22Rv1 (cell line): ENCODE measurements at regions not wholly inside any gene's neighbourhood (a gene's known extent, or its start where the extent isn't known, plus 50 kb on each side); places are given as distances from the start of the nearest gene placed in this dataset.

ENCODE experiments used
- ZFX ChIP-seq: fragments of 450-650 bp; IDR thresholded peaks from 2 replicates; pipeline ENCODE4 v1.6.1; 2017; ENCODE audit warnings: antibody characterized with exemption, borderline replicate concordance
- TF ChIP-seq, protein P1 (sequence below): fragments of 450-650 bp; IDR thresholded peaks from 2 replicates; pipeline ENCODE4 v1.5.1; 2017; ENCODE audit warnings: mild to moderate bottlenecking

DNA sequence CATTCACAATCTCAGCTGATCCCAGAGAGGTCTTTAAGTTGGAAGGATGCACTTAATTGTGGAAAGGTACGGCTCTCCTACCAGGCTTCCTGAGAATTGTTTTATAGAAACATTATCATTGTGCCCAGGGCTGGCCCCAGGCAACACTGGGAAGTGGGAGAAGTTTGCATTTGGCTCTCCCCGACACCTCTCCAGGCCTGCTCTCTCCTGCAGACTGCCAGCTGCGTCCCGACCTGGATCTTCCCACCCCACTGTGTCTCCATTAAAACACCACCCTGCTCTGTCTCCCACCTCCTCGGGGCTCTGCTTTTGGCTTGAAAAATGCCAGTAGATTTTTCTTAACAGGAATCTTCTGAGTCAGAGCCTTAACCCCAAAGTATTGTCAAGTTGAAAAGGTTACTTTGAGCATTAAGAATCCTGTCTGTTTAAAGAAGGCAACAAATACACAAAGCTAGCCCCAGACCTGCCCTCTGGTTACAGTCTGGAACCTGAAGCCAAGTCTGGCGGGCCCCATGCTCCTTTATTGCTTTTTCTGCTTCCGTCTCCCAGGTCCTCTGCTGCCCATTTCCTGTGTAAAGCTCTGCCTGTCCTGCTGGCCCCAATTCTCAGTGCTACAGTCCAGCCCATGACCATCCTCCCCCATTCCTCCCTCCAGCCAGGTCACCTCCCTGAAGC is 530.2 kb downstream of the SOX6 start:
- TF ChIP-seq, protein P1, sequence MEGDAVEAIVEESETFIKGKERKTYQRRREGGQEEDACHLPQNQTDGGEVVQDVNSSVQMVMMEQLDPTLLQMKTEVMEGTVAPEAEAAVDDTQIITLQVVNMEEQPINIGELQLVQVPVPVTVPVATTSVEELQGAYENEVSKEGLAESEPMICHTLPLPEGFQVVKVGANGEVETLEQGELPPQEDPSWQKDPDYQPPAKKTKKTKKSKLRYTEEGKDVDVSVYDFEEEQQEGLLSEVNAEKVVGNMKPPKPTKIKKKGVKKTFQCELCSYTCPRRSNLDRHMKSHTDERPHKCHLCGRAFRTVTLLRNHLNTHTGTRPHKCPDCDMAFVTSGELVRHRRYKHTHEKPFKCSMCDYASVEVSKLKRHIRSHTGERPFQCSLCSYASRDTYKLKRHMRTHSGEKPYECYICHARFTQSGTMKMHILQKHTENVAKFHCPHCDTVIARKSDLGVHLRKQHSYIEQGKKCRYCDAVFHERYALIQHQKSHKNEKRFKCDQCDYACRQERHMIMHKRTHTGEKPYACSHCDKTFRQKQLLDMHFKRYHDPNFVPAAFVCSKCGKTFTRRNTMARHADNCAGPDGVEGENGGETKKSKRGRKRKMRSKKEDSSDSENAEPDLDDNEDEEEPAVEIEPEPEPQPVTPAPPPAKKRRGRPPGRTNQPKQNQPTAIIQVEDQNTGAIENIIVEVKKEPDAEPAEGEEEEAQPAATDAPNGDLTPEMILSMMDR, result no peak
- TF ChIP-seq ZFX, result no peak
